DOHH2 (cell line): ENCODE measurements at regions not wholly inside any gene's neighbourhood (a gene's known extent, or its start where the extent isn't known, plus 50 kb on each side); places are given as distances from the start of the nearest gene placed in this dataset.

Experiments used
- H3F3A ChIP-seq: fragments of 200-600 bp; sonication (generic), shearing (Covaris generic); 2 replicates; pipeline ENCODE4 v1.6.0; 2016; ENCODE audit warnings: antibody characterized with exemption, mild to moderate bottlenecking; ENCODE audit not compliant: control insufficient read depth, insufficient read depth
- H3K27ac ChIP-seq: fragments of 200-600 bp; sonication (generic); 2 replicates; pipeline ENCODE4 v1.5.1; 2014; ENCODE audit warnings: low read depth, mild to moderate bottlenecking, low read length, moderate library complexity
- H3K27me3 ChIP-seq: fragments of 200-600 bp; sonication (generic); 2 replicates; pipeline ENCODE4 v1.6.1; 2014; ENCODE audit warnings: mild to moderate bottlenecking, low read length, mixed read lengths; ENCODE audit not compliant: control insufficient read depth
- H3K36me3 ChIP-seq: fragments of 200-600 bp; sonication (generic); 2 replicates; pipeline ENCODE4 v1.6.1; 2014; ENCODE audit warnings: mild to moderate bottlenecking, low read length, moderate library complexity, mixed read lengths; ENCODE audit not compliant: control insufficient read depth
- H3K4me1 ChIP-seq: fragments of 200-600 bp; sonication (generic); 2 replicates; pipeline ENCODE4 v1.6.1; 2014; ENCODE audit warnings: mild to moderate bottlenecking, low read length, mixed read lengths; ENCODE audit not compliant: control insufficient read depth
- H3K4me2 ChIP-seq: fragments of 200-600 bp; sonication (generic); 2 replicates; pipeline ENCODE4 v1.6.0; 2014; ENCODE audit warnings: mild to moderate bottlenecking, low read length, moderate library complexity
- H3K4me3 ChIP-seq: fragments of 200-600 bp; sonication (generic); 2 replicates; pipeline ENCODE4 v1.5.1; 2014; ENCODE audit warnings: mild to moderate bottlenecking, low read length, mixed read lengths
- H3K79me2 ChIP-seq: fragments of 200-600 bp; sonication (generic); 2 replicates; pipeline ENCODE4 v1.6.1; 2014; ENCODE audit warnings: mild to moderate bottlenecking, low read length, mixed read lengths; ENCODE audit not compliant: control insufficient read depth
- H3K9me2 ChIP-seq: fragments of 200-600 bp; sonication (generic); replicated peaks from 2 replicates; pipeline ENCODE4 v1.6.1; 2014; ENCODE audit warnings: mild to moderate bottlenecking, low read length, mixed read lengths; ENCODE audit not compliant: control insufficient read depth
- H3K9me3 ChIP-seq: fragments of 200-600 bp; sonication (generic); 2 replicates; pipeline ENCODE4 v1.6.1; 2014; ENCODE audit warnings: antibody characterized with exemption, low read length, mixed read lengths; ENCODE audit not compliant: control insufficient read depth, insufficient read depth
- H4K20me1 ChIP-seq: fragments of 200-600 bp; sonication (generic); 2 replicates; pipeline ENCODE4 v1.6.0; 2014; ENCODE audit warnings: low read depth, mild to moderate bottlenecking, antibody characterized with exemption, low read length, moderate library complexity; ENCODE audit not compliant: control insufficient read depth, insufficient read depth
- EZH2phosphoT487 ChIP-seq: fragments of 200-600 bp; sonication (generic); IDR thresholded peaks from 2 replicates; pipeline ENCODE4 v1.6.1; 2017; ENCODE audit warnings: borderline replicate concordance, mild to moderate bottlenecking, antibody characterized with exemption, low read length, moderate library complexity, mixed read lengths
- TF ChIP-seq, protein P1 (sequence below): fragments of 200-600 bp; sonication (generic); IDR thresholded peaks from one replicate; pipeline ENCODE4 v1.5.1; 2014; ENCODE audit warnings: antibody characterized with exemption, mild to moderate bottlenecking, low read depth, low read length; ENCODE audit not compliant: poor library complexity, severe bottlenecking

DNA sequence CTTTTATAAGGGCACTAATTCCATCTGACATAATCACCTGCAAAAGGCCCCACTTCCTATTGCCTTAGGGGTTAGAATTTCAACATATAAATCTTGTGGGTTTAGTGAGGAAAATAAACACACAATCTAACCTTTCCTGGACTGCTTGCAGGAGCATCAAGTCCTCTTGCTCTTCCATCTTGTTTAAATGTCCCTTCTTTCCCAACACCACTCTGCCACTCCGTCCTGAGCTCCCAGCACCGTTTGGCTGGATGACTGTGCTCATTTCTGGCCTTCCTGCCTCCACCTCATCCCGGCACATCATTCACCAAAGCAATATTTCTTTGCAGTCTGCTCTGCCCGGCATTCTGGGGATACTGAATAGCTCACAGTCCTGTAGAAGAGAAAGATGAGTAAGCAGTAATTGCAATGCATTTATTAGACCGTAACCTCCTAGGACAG, 247.8 kb downstream of the BCL2 start:
- Histone ChIP-seq H3K4me1 (no peaks in the 10 kb centered on the region), H3K4me3 (no peak overlapping the region), H3K36me3 (no peaks in the 10 kb centered on the region), H3K4me2 (no peak overlapping the region), H3K27me3 (peaks cover 6% of the 10 kb centered on the region; the same call in 1 of the 2 replicates), H3K9me3 (no peaks in the 10 kb centered on the region), H3K27ac (no peak overlapping the region), H3K9me2 (no peaks in the 10 kb centered on the region), H3F3A (no peaks in the 10 kb centered on the region), H4K20me1 (no peaks in the 10 kb centered on the region), H3K79me2 (no peaks in the 10 kb centered on the region)
- TF ChIP-seq EZH2phosphoT487 = no peak
- TF ChIP-seq, protein P1, sequence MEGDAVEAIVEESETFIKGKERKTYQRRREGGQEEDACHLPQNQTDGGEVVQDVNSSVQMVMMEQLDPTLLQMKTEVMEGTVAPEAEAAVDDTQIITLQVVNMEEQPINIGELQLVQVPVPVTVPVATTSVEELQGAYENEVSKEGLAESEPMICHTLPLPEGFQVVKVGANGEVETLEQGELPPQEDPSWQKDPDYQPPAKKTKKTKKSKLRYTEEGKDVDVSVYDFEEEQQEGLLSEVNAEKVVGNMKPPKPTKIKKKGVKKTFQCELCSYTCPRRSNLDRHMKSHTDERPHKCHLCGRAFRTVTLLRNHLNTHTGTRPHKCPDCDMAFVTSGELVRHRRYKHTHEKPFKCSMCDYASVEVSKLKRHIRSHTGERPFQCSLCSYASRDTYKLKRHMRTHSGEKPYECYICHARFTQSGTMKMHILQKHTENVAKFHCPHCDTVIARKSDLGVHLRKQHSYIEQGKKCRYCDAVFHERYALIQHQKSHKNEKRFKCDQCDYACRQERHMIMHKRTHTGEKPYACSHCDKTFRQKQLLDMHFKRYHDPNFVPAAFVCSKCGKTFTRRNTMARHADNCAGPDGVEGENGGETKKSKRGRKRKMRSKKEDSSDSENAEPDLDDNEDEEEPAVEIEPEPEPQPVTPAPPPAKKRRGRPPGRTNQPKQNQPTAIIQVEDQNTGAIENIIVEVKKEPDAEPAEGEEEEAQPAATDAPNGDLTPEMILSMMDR = no peak

- 0 out of 2 replicates have a peak, but pooled peaks cover 4% of the 10 kb centered on the region for H3K27me3 ChIP-seq
- no peaks in the 10 kb centered on the region for H4K20me1 ChIP-seq
- no peak overlapping the region for H3K4me3 ChIP-seq
- no peak overlapping the region for H3K27ac ChIP-seq
- no peaks in the 10 kb centered on the region for H3K36me3 ChIP-seq
- no peaks in the 10 kb centered on the region for H3K4me1 ChIP-seq
- TF ChIP-seq, protein P1 = no peak
- TF ChIP-seq EZH2phosphoT487 = no peak
- H3K9me2 ChIP-seq = no peaks in the 10 kb centered on the region
- H3K79me2 ChIP-seq = no peaks in the 10 kb centered on the region
- no peaks in the 10 kb centered on the region for H3F3A ChIP-seq
- H3K9me3 ChIP-seq = no peaks in the 10 kb centered on the region
- H3K4me2 ChIP-seq = no peak overlapping the region
These were observed 248.6 kb downstream of the BCL2 start for GRCh38 chr18:63070767-63071502.

GRCh38 chr18:63069496-63069895, 250.1 kb downstream of the BCL2 start:
- Histone ChIP-seq H3K9me2 (no peaks in the 10 kb centered on the region), H3K9me3 (no peaks in the 10 kb centered on the region), H4K20me1 (no peaks in the 10 kb centered on the region), H3K4me1 (no peaks in the 10 kb centered on the region), H3K36me3 (no peaks in the 10 kb centered on the region), H3K27ac (no peak overlapping the region), H3K4me2 (no peak overlapping the region), H3F3A (no peaks in the 10 kb centered on the region), H3K27me3 (no peaks in the 10 kb centered on the region), H3K4me3 (no peak overlapping the region), H3K79me2 (no peaks in the 10 kb centered on the region)
- no peak for TF ChIP-seq EZH2phosphoT487
- TF ChIP-seq, protein P1 = no peak
